Medulla oblongata (tissue), 1 donor: ENCODE measurements at regions not wholly inside any gene's neighbourhood (a gene's known extent, or its start where the extent isn't known, plus 50 kb on each side); places are given as distances from the start of the nearest gene placed in this dataset.

Experiments used
- DNase-seq: peaks from one replicate; pipeline ENCODE4 v3.0.0-alpha.2; 2015; ENCODE audit errors: extremely low spot score

- peak; percentile 5 for DNase-seq
Observed at GRCh38 chr2:126827371-126827770, 71.3 kb upstream of the TEX51 start.

GRCh38 chr2:126828051-126828450, 70.6 kb upstream of the TEX51 start:
- DNase-seq: no peak

- no peak for DNase-seq
Observed at GRCh38 chr2:126828491-126828890, 70.2 kb upstream of the TEX51 start.

- no peak for DNase-seq
Observed at GRCh38 chr2:126831234-126832005, 67.3 kb upstream of the TEX51 start.

GRCh38 chr2:126832014-126832413, 66.7 kb upstream of the TEX51 start:
- DNase-seq: no peak

- DNase-seq: no peak
Observed at GRCh38 chr2:126832757-126833156, 65.9 kb upstream of the TEX51 start.

- no peak for DNase-seq
Observed at GRCh38 chr2:126834006-126834659, 64.6 kb upstream of the TEX51 start.

- DNase-seq: no peak
Observed at GRCh38 chr2:126835261-126835660, 63.4 kb upstream of the TEX51 start.

- DNase-seq: no peak
Observed at GRCh38 chr2:126835831-126836230, 62.9 kb upstream of the TEX51 start.

- no peak for DNase-seq
Observed at GRCh38 chr2:126836761-126837679, 61.7 kb upstream of the TEX51 start.

- no peak for DNase-seq
Observed at GRCh38 chr2:126837966-126838715, 60.5 kb upstream of the TEX51 start.

GRCh38 chr2:126838716-126838985, 60.0 kb upstream of the TEX51 start:
- DNase-seq: no peak

- DNase-seq: no peak
Observed at GRCh38 chr2:126839796-126840195, 58.9 kb upstream of the TEX51 start.

GRCh38 chr2:126843081-126843480, 55.6 kb upstream of the TEX51 start:
- DNase-seq: no peak

- no peak for DNase-seq
Observed at GRCh38 chr2:126846241-126846640, 52.4 kb upstream of the TEX51 start.
